DOHH2 (cell line): ENCODE measurements at regions not wholly inside any gene's neighbourhood (a gene's known extent, or its start where the extent isn't known, plus 50 kb on each side); places are given as distances from the start of the nearest gene placed in this dataset.

Experiments used
- H3F3A ChIP-seq: fragments of 200-600 bp; sonication (generic), shearing (Covaris generic); 2 replicates; pipeline ENCODE4 v1.6.0; 2016; ENCODE audit warnings: antibody characterized with exemption, mild to moderate bottlenecking; ENCODE audit not compliant: control insufficient read depth, insufficient read depth
- H3K27ac ChIP-seq: fragments of 200-600 bp; sonication (generic); 2 replicates; pipeline ENCODE4 v1.5.1; 2014; ENCODE audit warnings: low read depth, mild to moderate bottlenecking, low read length, moderate library complexity
- H3K27me3 ChIP-seq: fragments of 200-600 bp; sonication (generic); 2 replicates; pipeline ENCODE4 v1.6.1; 2014; ENCODE audit warnings: mild to moderate bottlenecking, low read length, mixed read lengths; ENCODE audit not compliant: control insufficient read depth
- H3K36me3 ChIP-seq: fragments of 200-600 bp; sonication (generic); 2 replicates; pipeline ENCODE4 v1.6.1; 2014; ENCODE audit warnings: mild to moderate bottlenecking, low read length, moderate library complexity, mixed read lengths; ENCODE audit not compliant: control insufficient read depth
- H3K4me1 ChIP-seq: fragments of 200-600 bp; sonication (generic); 2 replicates; pipeline ENCODE4 v1.6.1; 2014; ENCODE audit warnings: mild to moderate bottlenecking, low read length, mixed read lengths; ENCODE audit not compliant: control insufficient read depth
- H3K4me2 ChIP-seq: fragments of 200-600 bp; sonication (generic); 2 replicates; pipeline ENCODE4 v1.6.0; 2014; ENCODE audit warnings: mild to moderate bottlenecking, low read length, moderate library complexity
- H3K4me3 ChIP-seq: fragments of 200-600 bp; sonication (generic); 2 replicates; pipeline ENCODE4 v1.5.1; 2014; ENCODE audit warnings: mild to moderate bottlenecking, low read length, mixed read lengths
- H3K79me2 ChIP-seq: fragments of 200-600 bp; sonication (generic); 2 replicates; pipeline ENCODE4 v1.6.1; 2014; ENCODE audit warnings: mild to moderate bottlenecking, low read length, mixed read lengths; ENCODE audit not compliant: control insufficient read depth
- H3K9me2 ChIP-seq: fragments of 200-600 bp; sonication (generic); replicated peaks from 2 replicates; pipeline ENCODE4 v1.6.1; 2014; ENCODE audit warnings: mild to moderate bottlenecking, low read length, mixed read lengths; ENCODE audit not compliant: control insufficient read depth
- H3K9me3 ChIP-seq: fragments of 200-600 bp; sonication (generic); 2 replicates; pipeline ENCODE4 v1.6.1; 2014; ENCODE audit warnings: antibody characterized with exemption, low read length, mixed read lengths; ENCODE audit not compliant: control insufficient read depth, insufficient read depth
- H4K20me1 ChIP-seq: fragments of 200-600 bp; sonication (generic); 2 replicates; pipeline ENCODE4 v1.6.0; 2014; ENCODE audit warnings: low read depth, mild to moderate bottlenecking, antibody characterized with exemption, low read length, moderate library complexity; ENCODE audit not compliant: control insufficient read depth, insufficient read depth
- EZH2phosphoT487 ChIP-seq: fragments of 200-600 bp; sonication (generic); IDR thresholded peaks from 2 replicates; pipeline ENCODE4 v1.6.1; 2017; ENCODE audit warnings: borderline replicate concordance, mild to moderate bottlenecking, antibody characterized with exemption, low read length, moderate library complexity, mixed read lengths
- TF ChIP-seq, protein P1 (sequence below): fragments of 200-600 bp; sonication (generic); IDR thresholded peaks from one replicate; pipeline ENCODE4 v1.5.1; 2014; ENCODE audit warnings: antibody characterized with exemption, mild to moderate bottlenecking, low read depth, low read length; ENCODE audit not compliant: poor library complexity, severe bottlenecking

GRCh38 chr19:28386470-28386869 lies 826.5 kb downstream of the UQCRFS1 start:
- TF ChIP-seq, protein P1, sequence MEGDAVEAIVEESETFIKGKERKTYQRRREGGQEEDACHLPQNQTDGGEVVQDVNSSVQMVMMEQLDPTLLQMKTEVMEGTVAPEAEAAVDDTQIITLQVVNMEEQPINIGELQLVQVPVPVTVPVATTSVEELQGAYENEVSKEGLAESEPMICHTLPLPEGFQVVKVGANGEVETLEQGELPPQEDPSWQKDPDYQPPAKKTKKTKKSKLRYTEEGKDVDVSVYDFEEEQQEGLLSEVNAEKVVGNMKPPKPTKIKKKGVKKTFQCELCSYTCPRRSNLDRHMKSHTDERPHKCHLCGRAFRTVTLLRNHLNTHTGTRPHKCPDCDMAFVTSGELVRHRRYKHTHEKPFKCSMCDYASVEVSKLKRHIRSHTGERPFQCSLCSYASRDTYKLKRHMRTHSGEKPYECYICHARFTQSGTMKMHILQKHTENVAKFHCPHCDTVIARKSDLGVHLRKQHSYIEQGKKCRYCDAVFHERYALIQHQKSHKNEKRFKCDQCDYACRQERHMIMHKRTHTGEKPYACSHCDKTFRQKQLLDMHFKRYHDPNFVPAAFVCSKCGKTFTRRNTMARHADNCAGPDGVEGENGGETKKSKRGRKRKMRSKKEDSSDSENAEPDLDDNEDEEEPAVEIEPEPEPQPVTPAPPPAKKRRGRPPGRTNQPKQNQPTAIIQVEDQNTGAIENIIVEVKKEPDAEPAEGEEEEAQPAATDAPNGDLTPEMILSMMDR: no peak
- TF ChIP-seq EZH2phosphoT487: no peak

GRCh38 chr19:28386066-28386465 lies 826.9 kb downstream of the UQCRFS1 start:
- Histone ChIP-seq H3K27me3 (no peaks in the 10 kb centered on the region), H3K4me1 (no peaks in the 10 kb centered on the region), H3K79me2 (no peaks in the 10 kb centered on the region), H3K36me3 (no peaks in the 10 kb centered on the region), H4K20me1 (no peaks in the 10 kb centered on the region), H3K4me3 (no peak overlapping the region), H3K27ac (no peak overlapping the region), H3K4me2 (no peak overlapping the region), H3K9me2 (no peaks in the 10 kb centered on the region), H3K9me3 (no peaks in the 10 kb centered on the region), H3F3A (no peaks in the 10 kb centered on the region)
- TF ChIP-seq, protein P1: no peak
- TF ChIP-seq EZH2phosphoT487: no peak

More at GRCh38 chr19:28386470-28386869, 826.5 kb downstream of the UQCRFS1 start:
- Histone ChIP-seq H3K4me3 (no peak overlapping the region), H3K79me2 (no peaks in the 10 kb centered on the region), H3K27ac (no peak overlapping the region), H4K20me1 (no peaks in the 10 kb centered on the region), H3K9me3 (no peaks in the 10 kb centered on the region), H3K9me2 (no peaks in the 10 kb centered on the region), H3K4me1 (no peaks in the 10 kb centered on the region), H3K4me2 (no peak overlapping the region), H3K27me3 (no peaks in the 10 kb centered on the region), H3K36me3 (no peaks in the 10 kb centered on the region), H3F3A (no peaks in the 10 kb centered on the region)

- Histone ChIP-seq H3K9me3 (no peaks in the 10 kb centered on the region; the same call in 1 of the 2 replicates), H3F3A (no peaks in the 10 kb centered on the region)
- TF ChIP-seq EZH2phosphoT487: no peak
- TF ChIP-seq, protein P1: no peak
Observed at GRCh38 chr19:28377077-28377476, 835.9 kb downstream of the UQCRFS1 start.

More at GRCh38 chr19:28377077-28377476, 835.9 kb downstream of the UQCRFS1 start:
- Histone ChIP-seq H3K4me3 (no peak overlapping the region), H3K27me3 (no peaks in the 10 kb centered on the region), H4K20me1 (no peaks in the 10 kb centered on the region), H3K27ac (no peak overlapping the region), H3K79me2 (no peaks in the 10 kb centered on the region), H3K4me2 (no peak overlapping the region), H3K36me3 (no peaks in the 10 kb centered on the region), H3K4me1 (no peaks in the 10 kb centered on the region), H3K9me2 (no peaks in the 10 kb centered on the region)
